ENCODE measurements at regions not wholly inside any gene's neighbourhood (a gene's known extent, or its start where the extent isn't known, plus 50 kb on each side); places are given as distances from the start of the nearest gene placed in this dataset.
"Not testable (repeated sequence)": the region's sequence is repeated elsewhere in the genome, so short reads cannot be mapped to it uniquely, and the experiment has no call there.

GRCh38 chr4:159706704-159707103 is 603.8 kb downstream of the RAPGEF2 start:
- Histone ChIP-seq H3K27ac (no peak overlapping the region), H3K9me3 (no peaks in the 10 kb centered on the region), H3K27me3 (no peaks in the 10 kb centered on the region), H3K4me3 (no peak overlapping the region), H3K4me1 (no peaks in the 10 kb centered on the region), H4K20me1 (no peaks in the 10 kb centered on the region), H3K36me3 (no peaks in the 10 kb centered on the region), H3K9ac (no peak overlapping the region), H3K4me2 (no peak overlapping the region)
- no peak for TF ChIP-seq Cebpa-rat (IDR thresholded peaks at IDR 0.05)

GRCh38 chr4:159715180-159715579 is 612.3 kb downstream of the RAPGEF2 start:
- H3K36me3 ChIP-seq, H3K4me3 ChIP-seq, H3K9me3 ChIP-seq, H4K20me1 ChIP-seq, H3K4me2 ChIP-seq, H3K9ac ChIP-seq, H3K4me1 ChIP-seq, H3K27me3 ChIP-seq, H3K27ac ChIP-seq: not testable (repeated sequence)

- H3K4me3 ChIP-seq, result no peak overlapping the region
- no peaks in the 10 kb centered on the region for H3K9me3 ChIP-seq
- no peak overlapping the region for H3K27ac ChIP-seq
- no peak for TF ChIP-seq Cebpa-rat (IDR thresholded peaks at IDR 0.05)
- no peaks in the 10 kb centered on the region for H3K36me3 ChIP-seq
- H3K4me1 ChIP-seq, result no peaks in the 10 kb centered on the region
- no peak overlapping the region for H3K4me2 ChIP-seq
- no peaks in the 10 kb centered on the region for H4K20me1 ChIP-seq
- no peaks in the 10 kb centered on the region for H3K27me3 ChIP-seq
- H3K9ac ChIP-seq, result no peak overlapping the region
These were observed 616.7 kb downstream of the RAPGEF2 start for GRCh38 chr4:159719531-159719930.

GRCh38 chr4:159722052-159722451 is 619.2 kb downstream of the RAPGEF2 start:
- H3K9me3 ChIP-seq, result no peaks in the 10 kb centered on the region
- no peak overlapping the region for H3K27ac ChIP-seq
- H3K4me2 ChIP-seq, result no peak overlapping the region
- H3K4me3 ChIP-seq, result no peak overlapping the region
- H3K4me1 ChIP-seq, result no peaks in the 10 kb centered on the region
- no peaks in the 10 kb centered on the region for H4K20me1 ChIP-seq
- no peaks in the 10 kb centered on the region for H3K27me3 ChIP-seq
- H3K36me3 ChIP-seq, result no peaks in the 10 kb centered on the region
- TF ChIP-seq Cebpa-rat (IDR thresholded peaks at IDR 0.05), result no peak
- no peak overlapping the region for H3K9ac ChIP-seq

- no peak overlapping the region for H3K4me2 ChIP-seq
- TF ChIP-seq Cebpa-rat (IDR thresholded peaks at IDR 0.05), result no peak
- H3K36me3 ChIP-seq, result no peaks in the 10 kb centered on the region
- H4K20me1 ChIP-seq, result no peaks in the 10 kb centered on the region
- no peaks in the 10 kb centered on the region for H3K9me3 ChIP-seq
- no peaks in the 10 kb centered on the region for H3K4me1 ChIP-seq
- no peak overlapping the region for H3K9ac ChIP-seq
- no peak overlapping the region for H3K27ac ChIP-seq
- no peak overlapping the region for H3K4me3 ChIP-seq
- H3K27me3 ChIP-seq, result no peaks in the 10 kb centered on the region
These were observed 620.0 kb downstream of the RAPGEF2 start for GRCh38 chr4:159722918-159723317.

- Histone ChIP-seq H3K4me2 (no peak overlapping the region), H3K4me1 (no peaks in the 10 kb centered on the region), H4K20me1 (no peaks in the 10 kb centered on the region), H3K36me3 (no peaks in the 10 kb centered on the region), H3K9me3 (no peaks in the 10 kb centered on the region), H3K9ac (no peak overlapping the region), H3K27me3 (no peaks in the 10 kb centered on the region), H3K27ac (no peak overlapping the region), H3K4me3 (no peak overlapping the region)
- no peak for TF ChIP-seq Cebpa-rat (IDR thresholded peaks at IDR 0.05)
These were observed 620.6 kb downstream of the RAPGEF2 start for GRCh38 chr4:159723341-159724048.

- H3K9me3 ChIP-seq, result no peaks in the 10 kb centered on the region
- no peak for TF ChIP-seq Cebpa-rat (IDR thresholded peaks at IDR 0.05)
- H3K9ac ChIP-seq, result no peak overlapping the region
- H3K4me2 ChIP-seq, result no peak overlapping the region
- H3K27ac ChIP-seq, result no peak overlapping the region
- no peak overlapping the region for H3K4me3 ChIP-seq
- no peaks in the 10 kb centered on the region for H3K4me1 ChIP-seq
- H3K36me3 ChIP-seq, result no peaks in the 10 kb centered on the region
- no peaks in the 10 kb centered on the region for H3K27me3 ChIP-seq
- H4K20me1 ChIP-seq, result no peaks in the 10 kb centered on the region
These were observed 622.7 kb downstream of the RAPGEF2 start for GRCh38 chr4:159725571-159725970.

- Histone ChIP-seq H3K9me3 (no peaks in the 10 kb centered on the region), H3K4me1 (no peaks in the 10 kb centered on the region), H3K4me2 (no peak overlapping the region), H3K4me3 (no peak overlapping the region), H3K9ac (no peak overlapping the region), H3K27me3 (no peaks in the 10 kb centered on the region), H3K27ac (no peak overlapping the region), H3K36me3 (no peaks in the 10 kb centered on the region), H4K20me1 (no peaks in the 10 kb centered on the region)
- TF ChIP-seq Cebpa-rat (IDR thresholded peaks at IDR 0.05), result no peak
These were observed 632.7 kb downstream of the RAPGEF2 start for GRCh38 chr4:159735281-159736207.

- H3K27me3 ChIP-seq, result no peaks in the 10 kb centered on the region
- no peaks in the 10 kb centered on the region for H3K9me3 ChIP-seq
- no peak overlapping the region for H3K27ac ChIP-seq
- no peak overlapping the region for H3K9ac ChIP-seq
- no peaks in the 10 kb centered on the region for H4K20me1 ChIP-seq
- H3K4me3 ChIP-seq, result no peak overlapping the region
- H3K4me2 ChIP-seq, result no peak overlapping the region
- no peaks in the 10 kb centered on the region for H3K36me3 ChIP-seq
- no peak for TF ChIP-seq Cebpa-rat (IDR thresholded peaks at IDR 0.05)
- H3K4me1 ChIP-seq, result no peaks in the 10 kb centered on the region
These were observed 633.5 kb downstream of the RAPGEF2 start for GRCh38 chr4:159736411-159736810.

GRCh38 chr4:159743971-159744370 is 641.1 kb downstream of the RAPGEF2 start:
- H3K36me3 ChIP-seq, result no peaks in the 10 kb centered on the region
- H3K27me3 ChIP-seq, result no peaks in the 10 kb centered on the region
- H3K27ac ChIP-seq, result no peak overlapping the region
- H3K9me3 ChIP-seq, result no peaks in the 10 kb centered on the region
- H3K4me2 ChIP-seq, result no peak overlapping the region
- H3K4me3 ChIP-seq, result no peak overlapping the region
- H4K20me1 ChIP-seq, result no peaks in the 10 kb centered on the region
- H3K9ac ChIP-seq, result no peak overlapping the region
- no peaks in the 10 kb centered on the region for H3K4me1 ChIP-seq
- no peak for TF ChIP-seq Cebpa-rat (IDR thresholded peaks at IDR 0.05)

Measured in BLaER1 (cell line).